OCI-LY3 (cell line): ENCODE measurements at regions not wholly inside any gene's neighbourhood (a gene's known extent, or its start where the extent isn't known, plus 50 kb on each side); places are given as distances from the start of the nearest gene placed in this dataset.
"Not testable (repeated sequence)": the region's sequence is repeated elsewhere in the genome, so short reads cannot be mapped to it uniquely, and the experiment has no call there.

Experiments used
- H2AFZ ChIP-seq: fragments of 200-600, 300-600 bp; shearing (Covaris generic); 2 replicates; pipeline ENCODE4 v1.6.0; 2014; ENCODE audit warnings: antibody characterized with exemption, low read depth, low read length
- H3K27ac ChIP-seq: fragments of 200-600, 300-600 bp; sonication (generic); 2 replicates; pipeline ENCODE4 v1.5.1; 2014; ENCODE audit warnings: mild to moderate bottlenecking, low read length, moderate library complexity, mixed read lengths
- H3K27me3 ChIP-seq: fragments of 200-600, 300-600 bp; sonication (generic); 2 replicates; pipeline ENCODE4 v1.6.1; 2014; ENCODE audit warnings: low read depth, low read length, mixed read lengths
- H3K36me3 ChIP-seq: fragments of 200-600, 300-600 bp; sonication (generic); replicated peaks from 2 replicates; pipeline ENCODE3; 2014; ENCODE audit warnings: low read depth, low read length, mixed read lengths
- H3K4me1 ChIP-seq: fragments of 300-600, 200-600 bp; sonication (generic); 2 replicates; pipeline ENCODE4 v1.6.1; 2014; ENCODE audit warnings: low read length, mixed read lengths
- H3K4me2 ChIP-seq: fragments of 200-600, 300-600 bp; sonication (generic); 2 replicates; pipeline ENCODE4 v1.6.1; 2014; ENCODE audit warnings: low read length, mixed read lengths
- H3K4me3 ChIP-seq: fragments of 300-600, 200-600 bp; sonication (generic); 2 replicates; pipeline ENCODE4 v1.5.1; 2014; ENCODE audit warnings: antibody characterized with exemption, mild to moderate bottlenecking, low read length, moderate library complexity
- H3K79me2 ChIP-seq: fragments of 300-600, 200-600 bp; shearing (Covaris generic); 2 replicates; pipeline ENCODE4 v1.6.1; 2014; ENCODE audit warnings: mild to moderate bottlenecking, low read length, mixed read lengths
- H3K9ac ChIP-seq: fragments of 300-600, 200-600 bp; shearing (Covaris generic); 2 replicates; pipeline ENCODE4 v1.6.0; 2014; ENCODE audit warnings: mild to moderate bottlenecking, low read length, moderate library complexity
- H3K9me3 ChIP-seq: fragments of 200-600, 300-600 bp; shearing (Covaris generic); 2 replicates; pipeline ENCODE4 v1.6.1; 2014; ENCODE audit warnings: low read length, mixed read lengths; ENCODE audit not compliant: insufficient read depth
- H4K20me1 ChIP-seq: fragments of 200-600, 300-600 bp; sonication (generic); 2 replicates; pipeline ENCODE4 v1.6.1; 2016; ENCODE audit warnings: low read length, mixed read lengths; ENCODE audit not compliant: insufficient read depth
- CTCF ChIP-seq: fragments of 200-600, 300-600 bp; sonication (generic); IDR thresholded peaks from 2 replicates; pipeline ENCODE4 v1.5.1; 2014; ENCODE audit warnings: antibody characterized with exemption, low read length, low read depth
- EZH2phosphoT487 ChIP-seq: fragments of 200-600 bp; shearing (Covaris generic); IDR thresholded peaks from 2 replicates; pipeline ENCODE4 v1.6.1; 2018; ENCODE audit warnings: antibody characterized with exemption, mixed run types, low read depth

- Histone ChIP-seq H3K79me2 (no peaks in the 10 kb centered on the region), H4K20me1 (no peaks in the 10 kb centered on the region), H2AFZ (no peak overlapping the region), H3K9ac (no peak overlapping the region), H3K27me3 (no peaks in the 10 kb centered on the region), H3K36me3 (no peaks in the 10 kb centered on the region), H3K4me3 (no peak overlapping the region), H3K4me2 (no peak overlapping the region), H3K27ac (no peak overlapping the region), H3K4me1 (no peaks in the 10 kb centered on the region), H3K9me3 (no peaks in the 10 kb centered on the region)
- TF ChIP-seq EZH2phosphoT487, result no peak
- TF ChIP-seq CTCF, result no peak
Measured at GRCh38 chr2:187655001-187655400, 100.8 kb upstream of the TFPI start.

GRCh38 chr2:187656123-187656522 lies 101.9 kb upstream of the TFPI start:
- Histone ChIP-seq H3K79me2 (no peaks in the 10 kb centered on the region), H3K4me1 (no peaks in the 10 kb centered on the region), H3K4me3 (no peak overlapping the region), H3K27me3 (no peaks in the 10 kb centered on the region), H4K20me1 (no peaks in the 10 kb centered on the region), H2AFZ (no peak overlapping the region), H3K9me3 (no peaks in the 10 kb centered on the region), H3K4me2 (no peak overlapping the region), H3K9ac (no peak overlapping the region), H3K27ac (no peak overlapping the region), H3K36me3 (no peaks in the 10 kb centered on the region)
- TF ChIP-seq CTCF, result no peak
- TF ChIP-seq EZH2phosphoT487, result no peak

GRCh38 chr2:187658952-187659525 lies 104.8 kb upstream of the TFPI start:
- Histone ChIP-seq H3K9ac (no peak overlapping the region), H2AFZ (no peak overlapping the region)
- TF ChIP-seq EZH2phosphoT487 (no peak), CTCF (peak; percentile 18)

GRCh38 chr2:187676050-187676449 lies 121.8 kb upstream of the TFPI start:
- H3K79me2 ChIP-seq, H3K4me2 ChIP-seq, H3K27ac ChIP-seq, H3K9me3 ChIP-seq, H3K4me1 ChIP-seq, H3K36me3 ChIP-seq, H3K27me3 ChIP-seq, H3K9ac ChIP-seq, H4K20me1 ChIP-seq, H2AFZ ChIP-seq, H3K4me3 ChIP-seq: not testable (repeated sequence)

More at GRCh38 chr2:187658952-187659525, 104.8 kb upstream of the TFPI start:
- Histone ChIP-seq H3K27me3 (no peaks in the 10 kb centered on the region), H3K4me3 (no peak overlapping the region), H3K36me3 (no peaks in the 10 kb centered on the region), H3K27ac (no peak overlapping the region), H3K4me2 (no peak overlapping the region), H3K79me2 (no peaks in the 10 kb centered on the region), H4K20me1 (no peaks in the 10 kb centered on the region), H3K9me3 (no peaks in the 10 kb centered on the region), H3K4me1 (no peaks in the 10 kb centered on the region)
